ENCODE measurements at regions not wholly inside any gene's neighbourhood (a gene's known extent, or its start where the extent isn't known, plus 50 kb on each side); places are given as distances from the start of the nearest gene placed in this dataset.

GRCh38 chr14:54058505-54058904, 101.9 kb upstream of the BMP4 start:
- Mint-ChIP-seq H3K9me3 (ENCODE audit: unreplicated experiment) (peaks cover 13% of the 10 kb centered on the region), H3K36me3 (ENCODE audit: insufficient read depth, unreplicated experiment) (no peaks in the 10 kb centered on the region), H3K4me3 (ENCODE audit: unreplicated experiment) (no peak overlapping the region), H3K4me1 (ENCODE audit: low read depth, unreplicated experiment) (peaks cover 15% of the 10 kb centered on the region), H3K27ac (ENCODE audit: unreplicated experiment) (no peak overlapping the region), H3K27me3 (ENCODE audit: insufficient read depth, unreplicated experiment) (no peaks in the 10 kb centered on the region)
- Histone ChIP-seq H3K36me3 (ENCODE audit: control insufficient read depth, insufficient read depth, low read length) (no peaks in the 10 kb centered on the region), H3K9me3 (no peaks in the 10 kb centered on the region), H3K4me3 (ENCODE audit: low read depth, low read length) (no peak overlapping the region), H3K4me1 (peaks cover 15% of the 10 kb centered on the region; the same call in 1 of the 2 replicates), H3K27me3 (replicated peaks; ENCODE audit: control insufficient read depth, insufficient read depth, low read length) (no peaks in the 10 kb centered on the region)
- CTCF ChIA-PET, result no interaction called here
- no peak for DNase-seq
- POLR2A ChIA-PET, result no interaction called here
- BruUV-seq (replicated peaks), result no TSS peak
- intact Hi-C loops (cut with micrococcal nuclease; ENCODE audit: unreplicated experiment), result no loop called here
- TF ChIP-seq CTCF (IDR thresholded peaks at IDR 0.05; ENCODE audit: insufficient read depth in 1 of 2, low read depth in 1 of 2, low read length in 1 of 2, severe bottlenecking in 1 of 2, unreplicated experiment in 1 of 2), result no peak

- H3K4me3 ChIP-seq (ENCODE audit: low read depth, low read length), result no peak overlapping the region
- Mint-ChIP-seq H3K9me3 (ENCODE audit: unreplicated experiment) (no peaks in the 10 kb centered on the region), H3K4me1 (ENCODE audit: low read depth, unreplicated experiment) (no peaks in the 10 kb centered on the region), H3K4me3 (ENCODE audit: unreplicated experiment) (no peak overlapping the region), H3K36me3 (ENCODE audit: insufficient read depth, unreplicated experiment) (no peaks in the 10 kb centered on the region), H3K27ac (ENCODE audit: unreplicated experiment) (no peak overlapping the region), H3K27me3 (ENCODE audit: insufficient read depth, unreplicated experiment) (no peaks in the 10 kb centered on the region)
- ChIA-PET POLR2A (no interaction called here), CTCF (interaction anchor here (0.6 kb wide), 1 partner anchor 312 kb away, joined by 11 read pairs; no protein-coding TSS in a partner anchor)
- intact Hi-C loops (cut with micrococcal nuclease; ENCODE audit: unreplicated experiment), result loop anchor here (1.0 kb wide), 1 partner anchor 92 kb away; no protein-coding TSS in a partner anchor
- DNase-seq, result no peak
- no peak for TF ChIP-seq CTCF (IDR thresholded peaks at IDR 0.05; ENCODE audit: insufficient read depth in 1 of 2, low read depth in 1 of 2, low read length in 1 of 2, severe bottlenecking in 1 of 2, unreplicated experiment in 1 of 2)
- no TSS peak for BruUV-seq (replicated peaks)
- H3K36me3 ChIP-seq (ENCODE audit: control insufficient read depth, insufficient read depth, low read length), result no peaks in the 10 kb centered on the region
- peaks cover 8% of the 10 kb centered on the region; the same call in 1 of the 2 replicates for H3K4me1 ChIP-seq
- no peaks in the 10 kb centered on the region for H3K9me3 ChIP-seq
- H3K27me3 ChIP-seq (replicated peaks; ENCODE audit: control insufficient read depth, insufficient read depth, low read length), result no peaks in the 10 kb centered on the region
Observed at GRCh38 chr14:54083549-54084239, 127.1 kb upstream of the BMP4 start.

GRCh38 chr14:54085232-54085761, 128.7 kb upstream of the BMP4 start:
- H3K4me3 Mint-ChIP-seq (ENCODE audit: unreplicated experiment), result no peak overlapping the region
- Histone ChIP-seq H3K4me1 (peaks cover 8% of the 10 kb centered on the region; the same call in 1 of the 2 replicates), H3K4me3 (ENCODE audit: low read depth, low read length) (no peak overlapping the region), H3K9me3 (no peaks in the 10 kb centered on the region), H3K36me3 (ENCODE audit: control insufficient read depth, insufficient read depth, low read length) (no peaks in the 10 kb centered on the region), H3K27me3 (replicated peaks; ENCODE audit: control insufficient read depth, insufficient read depth, low read length) (no peaks in the 10 kb centered on the region)
- ChIA-PET CTCF (interaction anchor here (0.9 kb wide), 1 partner anchor 90 kb away, joined by 3 read pairs; no protein-coding TSS in a partner anchor), POLR2A (no interaction called here)
- H3K36me3 Mint-ChIP-seq (ENCODE audit: insufficient read depth, unreplicated experiment), result no peaks in the 10 kb centered on the region
- intact Hi-C loops (cut with micrococcal nuclease; ENCODE audit: unreplicated experiment), result no loop called here
- no peak overlapping the region for H3K27ac Mint-ChIP-seq (ENCODE audit: unreplicated experiment)
- BruUV-seq (replicated peaks), result no TSS peak
- DNase-seq, result no peak
- peaks cover 11% of the 10 kb centered on the region for H3K9me3 Mint-ChIP-seq (ENCODE audit: unreplicated experiment)
- no peaks in the 10 kb centered on the region for H3K4me1 Mint-ChIP-seq (ENCODE audit: low read depth, unreplicated experiment)
- no peaks in the 10 kb centered on the region for H3K27me3 Mint-ChIP-seq (ENCODE audit: insufficient read depth, unreplicated experiment)
- no peak for TF ChIP-seq CTCF (IDR thresholded peaks at IDR 0.05; ENCODE audit: insufficient read depth in 1 of 2, low read depth in 1 of 2, low read length in 1 of 2, severe bottlenecking in 1 of 2, unreplicated experiment in 1 of 2)

All from Caco-2 (cell line).